Ovary (tissue), 7 donors: ENCODE measurements at regions not wholly inside any gene's neighbourhood (a gene's known extent, or its start where the extent isn't known, plus 50 kb on each side); places are given as distances from the start of the nearest gene placed in this dataset.

Experiments used
- DNase-seq, 5 donors: peaks; one replicate each; pipeline ENCODE4 v3.0.0-alpha.2; 2019 to 2020
- H3K27ac ChIP-seq, 2 donors: fragments of 200-600 bp; one replicate each; pipeline versions ENCODE4 v1.5.1 to v1.8.0; 2019 to 2022
- H3K27me3 ChIP-seq: fragments of 200-600 bp; one replicate; pipeline ENCODE4 v1.8.0; 2022
- H3K36me3 ChIP-seq: fragments of 200-600 bp; sonication (generic); one replicate; pipeline ENCODE4 v1.5.1; 2019
- H3K4me1 ChIP-seq: one replicate; pipeline ENCODE4 v1.8.1; 2013; ENCODE audit warnings: mild to moderate bottlenecking, moderate library complexity; ENCODE audit not compliant: insufficient read depth
- H3K4me3 ChIP-seq: fragments of 200-600 bp; sonication (generic); one replicate; pipeline ENCODE4 v1.5.1; 2017
- H3K9me3 ChIP-seq, 2 donors: fragments of 200-600 bp in 1 of 2; sonication (generic) in 1 of 2; one replicate each; pipeline versions ENCODE4 v1.5.1 to v1.8.1; 2013 to 2019; ENCODE audit warnings: mild to moderate bottlenecking in 1 of 2, moderate library complexity in 1 of 2
- CTCF ChIP-seq, 3 donors: fragments of 450-650 bp in 2 of 3; fragments of 200-600 bp in 1 of 3; IDR thresholded peaks; one replicate each; pipeline versions ENCODE4 v1.5.1 to v1.8.0; 2016 to 2022; ENCODE audit warnings: antibody characterized with exemption in 3 of 3, mild to moderate bottlenecking in 1 of 3
- EP300 ChIP-seq: sonication (generic); formaldehyde crosslinking; IDR thresholded peaks from one replicate; pipeline ENCODE4 v1.6.1; 2017; ENCODE audit warnings: antibody characterized with exemption
- POLR2A ChIP-seq: fragments of 450-650 bp; IDR thresholded peaks from one replicate; pipeline ENCODE4 v1.6.1; 2017; ENCODE audit warnings: antibody characterized with exemption, mild to moderate bottlenecking, moderate library complexity
- WGBS, 3 donors: extraction: QIAGEN DNeasy Blood & Tissue Kit in 1 of 3; methylation state at CpG; one replicate each; pipeline versions ENCODE4 v1.1.5 to v1.1.7; 2013 to 2017; 5-methylcytosine and 5-hydroxymethylcytosine counted together
- intact Hi-C, 4 donors: fragments of 100-400 bp; cut with DNase I; formaldehyde crosslinking; loops; one replicate each; pipeline versions ENCODE4 v1.11.0 to v1.15.1; 2022 to 2023
- donor health status: DM: no; HTN: no; CAD: no; lungs with moderate emphysema.
- donor health status: DM: no; HTN: no; CAD: no.
- donor health status: Bipolar disorder and iron deficiency.
- donor health status: DM: no; HTN: no; CAD: no.
- donor health status: DM: yes; HTN: yes; CAD: no.

- no peak overlapping the region for H3K27ac ChIP-seq
- H3K9me3 ChIP-seq, result no peaks in the 10 kb centered on the region
- TF ChIP-seq POLR2A, result no peak
- no peak for TF ChIP-seq EP300
- TF ChIP-seq CTCF (IDR thresholded peaks at IDR 0.05), result no peak
- H3K4me3 ChIP-seq, result no peak overlapping the region
- no peaks in the 10 kb centered on the region for H3K4me1 ChIP-seq
- DNase-seq, result no peak
- no peaks in the 10 kb centered on the region for H3K27me3 ChIP-seq
- intact Hi-C loops, result no loop called here
- 17 to 51% (median 37%) methylated on average over 2 of the region's 2 CpGs for WGBS, 3 donors
- H3K36me3 ChIP-seq, result no peaks in the 10 kb centered on the region
Measured at GRCh38 chr4:180394312-180394711, 1848.9 kb upstream of the TENM3 start.

- 16 to 69% (median 46%) methylated on average over 3 of the region's 3 CpGs for WGBS, 3 donors
- Histone ChIP-seq H3K9me3 (no peaks in the 10 kb centered on the region), H3K27me3 (no peaks in the 10 kb centered on the region), H3K4me3 (no peak overlapping the region), H3K36me3 (no peaks in the 10 kb centered on the region), H3K4me1 (no peaks in the 10 kb centered on the region), H3K27ac (no peak overlapping the region)
- intact Hi-C loops, result no loop called here
- no peak for TF ChIP-seq CTCF (IDR thresholded peaks at IDR 0.05)
- TF ChIP-seq POLR2A, result no peak
- TF ChIP-seq EP300, result no peak
- DNase-seq, result no peak
Measured at GRCh38 chr4:180394730-180395129, 1848.5 kb upstream of the TENM3 start.

GRCh38 chr4:180398564-180398963 is 1844.6 kb upstream of the TENM3 start:
- Histone ChIP-seq H3K4me3 (no peak overlapping the region), H3K9me3 (no peaks in the 10 kb centered on the region), H3K4me1 (no peaks in the 10 kb centered on the region), H3K27ac (no peak overlapping the region), H3K27me3 (no peaks in the 10 kb centered on the region), H3K36me3 (no peaks in the 10 kb centered on the region)
- intact Hi-C loops, result no loop called here
- no peak for DNase-seq
- 85 to 90% (median 88%) methylated on average over 4 of the region's 4 CpGs for WGBS, 3 donors
- TF ChIP-seq CTCF (IDR thresholded peaks at IDR 0.05) (no peak), POLR2A (no peak), EP300 (no peak)

GRCh38 chr4:180407275-180407885 is 1835.8 kb upstream of the TENM3 start:
- Histone ChIP-seq H3K27ac (no peak overlapping the region), H3K27me3 (no peaks in the 10 kb centered on the region), H3K9me3 (no peaks in the 10 kb centered on the region), H3K4me1 (no peaks in the 10 kb centered on the region), H3K36me3 (no peaks in the 10 kb centered on the region), H3K4me3 (no peak overlapping the region)
- WGBS, 3 donors, result 85 to 90% (median 88%) methylated on average over 4 of the region's 4 CpGs
- TF ChIP-seq EP300, result no peak
- TF ChIP-seq CTCF (IDR thresholded peaks at IDR 0.05), result no peak
- no peak for TF ChIP-seq POLR2A
- no peak for DNase-seq
- intact Hi-C loops, result no loop called here
